SJCRH30 (cell line): ENCODE measurements at regions not wholly inside any gene's neighbourhood (a gene's known extent, or its start where the extent isn't known, plus 50 kb on each side); places are given as distances from the start of the nearest gene placed in this dataset.

Experiments used
- DNase-seq, 2 experiments: peaks; one replicate each; pipeline ENCODE4 v3.0.0-alpha.2; 2015 to 2020
- H3K27ac ChIP-seq: fragments of 250-450 bp; sonication (Bioruptor Pico); 2 replicates; pipeline ENCODE4 v1.5.1; 2020; ENCODE audit warnings: mild to moderate bottlenecking, moderate library complexity
- H3K27me3 ChIP-seq: fragments of 250-450 bp; sonication (Bioruptor Pico); 2 replicates; pipeline ENCODE4 v1.5.1; 2020; ENCODE audit warnings: mild to moderate bottlenecking, moderate library complexity
- H3K36me3 ChIP-seq: fragments of 250-450 bp; sonication (Bioruptor Pico); 2 replicates; pipeline ENCODE4 v1.5.1; 2020; ENCODE audit warnings: mild to moderate bottlenecking, moderate library complexity
- H3K4me1 ChIP-seq: fragments of 250-450 bp; sonication (Bioruptor Pico); 2 replicates; pipeline ENCODE4 v1.5.1; 2020; ENCODE audit warnings: mild to moderate bottlenecking, moderate library complexity
- H3K4me3 ChIP-seq: fragments of 250-450 bp; sonication (Bioruptor Pico); 2 replicates; pipeline ENCODE4 v1.5.1; 2020; ENCODE audit warnings: mild to moderate bottlenecking, moderate library complexity
- H3K9me3 ChIP-seq: fragments of 250-450 bp; sonication (Bioruptor Pico); replicated peaks from 2 replicates; pipeline ENCODE4 v1.5.1; 2020; ENCODE audit warnings: mild to moderate bottlenecking, moderate library complexity

GRCh38 chr4:157854819-157855218 is 318.0 kb downstream of the GASK1B start:
- Histone ChIP-seq H3K4me1 (no peaks in the 10 kb centered on the region), H3K27me3 (no peaks in the 10 kb centered on the region), H3K27ac (no peak overlapping the region), H3K9me3 (no peaks in the 10 kb centered on the region), H3K36me3 (no peaks in the 10 kb centered on the region), H3K4me3 (no peak overlapping the region)
- DNase-seq = no peak

- Histone ChIP-seq H3K4me1 (no peaks in the 10 kb centered on the region), H3K27ac (no peak overlapping the region), H3K4me3 (no peak overlapping the region), H3K9me3 (no peaks in the 10 kb centered on the region), H3K36me3 (no peaks in the 10 kb centered on the region), H3K27me3 (no peaks in the 10 kb centered on the region)
- no peak for DNase-seq
These were observed 332.2 kb downstream of the GASK1B start for GRCh38 chr4:157840648-157841047.

- DNase-seq = no peak
- Histone ChIP-seq H3K4me1 (no peaks in the 10 kb centered on the region), H3K4me3 (no peak overlapping the region), H3K27me3 (no peaks in the 10 kb centered on the region), H3K9me3 (no peaks in the 10 kb centered on the region), H3K36me3 (no peaks in the 10 kb centered on the region), H3K27ac (no peak overlapping the region)
These were observed 332.8 kb downstream of the GASK1B start for GRCh38 chr4:157840034-157840433.

GRCh38 chr4:157838366-157838765 is 334.5 kb downstream of the GASK1B start:
- Histone ChIP-seq H3K4me1 (no peaks in the 10 kb centered on the region), H3K27ac (no peak overlapping the region), H3K4me3 (no peak overlapping the region), H3K27me3 (no peaks in the 10 kb centered on the region), H3K36me3 (no peaks in the 10 kb centered on the region), H3K9me3 (no peaks in the 10 kb centered on the region)
- DNase-seq = no peak

- no peaks in the 10 kb centered on the region for H3K27me3 ChIP-seq
- no peak for DNase-seq
- H3K9me3 ChIP-seq = no peaks in the 10 kb centered on the region
- H3K4me1 ChIP-seq = no peaks in the 10 kb centered on the region
- no peak overlapping the region for H3K4me3 ChIP-seq
- no peaks in the 10 kb centered on the region for H3K36me3 ChIP-seq
- no peak overlapping the region for H3K27ac ChIP-seq
These were observed 335.6 kb downstream of the GASK1B start for GRCh38 chr4:157837071-157837703.

GRCh38 chr4:157832596-157832995 is 340.2 kb downstream of the GASK1B start:
- Histone ChIP-seq H3K4me3 (no peak overlapping the region), H3K27ac (no peak overlapping the region), H3K9me3 (no peaks in the 10 kb centered on the region), H3K27me3 (no peaks in the 10 kb centered on the region), H3K36me3 (no peaks in the 10 kb centered on the region), H3K4me1 (no peaks in the 10 kb centered on the region)
- no peak for DNase-seq

GRCh38 chr4:157824021-157824420 is 348.8 kb downstream of the GASK1B start:
- no peaks in the 10 kb centered on the region for H3K4me1 ChIP-seq

GRCh38 chr4:157821814-157822213 is 351.0 kb downstream of the GASK1B start:
- no peak for DNase-seq
- Histone ChIP-seq H3K27ac (no peak overlapping the region), H3K4me1 (no peaks in the 10 kb centered on the region), H3K27me3 (no peaks in the 10 kb centered on the region), H3K9me3 (no peaks in the 10 kb centered on the region), H3K36me3 (no peaks in the 10 kb centered on the region), H3K4me3 (no peak overlapping the region)

More at GRCh38 chr4:157824021-157824420, 348.8 kb downstream of the GASK1B start:
- Histone ChIP-seq H3K27ac (no peak overlapping the region), H3K9me3 (no peaks in the 10 kb centered on the region), H3K27me3 (no peaks in the 10 kb centered on the region), H3K4me3 (no peak overlapping the region), H3K36me3 (no peaks in the 10 kb centered on the region)
- no peak for DNase-seq

- H3K4me3 ChIP-seq = no peak overlapping the region
These were observed 352.9 kb downstream of the GASK1B start for GRCh38 chr4:157819693-157820464.

GRCh38 chr4:157818946-157819692 is 353.7 kb downstream of the GASK1B start:
- Histone ChIP-seq H3K9me3 (no peaks in the 10 kb centered on the region), H3K27ac (no peak overlapping the region), H3K4me1 (no peaks in the 10 kb centered on the region), H3K4me3 (no peak overlapping the region), H3K27me3 (no peaks in the 10 kb centered on the region), H3K36me3 (no peaks in the 10 kb centered on the region)
- DNase-seq = no peak

More at GRCh38 chr4:157819693-157820464, 352.9 kb downstream of the GASK1B start:
- Histone ChIP-seq H3K27ac (no peak overlapping the region), H3K36me3 (no peaks in the 10 kb centered on the region), H3K27me3 (no peaks in the 10 kb centered on the region), H3K4me1 (no peaks in the 10 kb centered on the region), H3K9me3 (no peaks in the 10 kb centered on the region)
- no peak for DNase-seq

- Histone ChIP-seq H3K9me3 (no peaks in the 10 kb centered on the region), H3K27ac (no peak overlapping the region), H3K4me1 (no peaks in the 10 kb centered on the region), H3K4me3 (no peak overlapping the region), H3K27me3 (no peaks in the 10 kb centered on the region), H3K36me3 (no peaks in the 10 kb centered on the region)
- no peak for DNase-seq
These were observed 362.6 kb downstream of the GASK1B start for GRCh38 chr4:157810137-157810774.

GRCh38 chr4:157808796-157809383 is 363.9 kb downstream of the GASK1B start:
- Histone ChIP-seq H3K4me3 (no peak overlapping the region), H3K36me3 (no peaks in the 10 kb centered on the region), H3K27me3 (no peaks in the 10 kb centered on the region), H3K4me1 (no peaks in the 10 kb centered on the region), H3K9me3 (no peaks in the 10 kb centered on the region), H3K27ac (no peak overlapping the region)
- no peak for DNase-seq

- Histone ChIP-seq H3K36me3 (no peaks in the 10 kb centered on the region), H3K4me1 (no peaks in the 10 kb centered on the region), H3K9me3 (no peaks in the 10 kb centered on the region), H3K27me3 (no peaks in the 10 kb centered on the region), H3K27ac (no peak overlapping the region), H3K4me3 (no peak overlapping the region)
- peak in 1 of 2 experiments; percentile 11 for DNase-seq
These were observed 366.6 kb downstream of the GASK1B start for GRCh38 chr4:157806184-157806583.

GRCh38 chr4:157804986-157805385 is 367.8 kb downstream of the GASK1B start:
- H3K4me3 ChIP-seq = no peak overlapping the region
- H3K9me3 ChIP-seq = no peaks in the 10 kb centered on the region
- no peaks in the 10 kb centered on the region for H3K36me3 ChIP-seq
- H3K4me1 ChIP-seq = no peaks in the 10 kb centered on the region
- no peak overlapping the region for H3K27ac ChIP-seq
- H3K27me3 ChIP-seq = no peaks in the 10 kb centered on the region
- no peak for DNase-seq
